ENCODE measurements at regions not wholly inside any gene's neighbourhood (a gene's known extent, or its start where the extent isn't known, plus 50 kb on each side); places are given as distances from the start of the nearest gene placed in this dataset.
A peak's percentile ranks its signal among the peaks of the same experiment; 100 is the strongest.
"Not testable (repeated sequence)": the region's sequence is repeated elsewhere in the genome, so short reads cannot be mapped to it uniquely, and the experiment has no call there.

- not testable (repeated sequence) for H3K27me3 Mint-ChIP-seq; H3K36me3 Mint-ChIP-seq (ENCODE audit: insufficient read depth); H3K9me3 Mint-ChIP-seq; H3K4me1 Mint-ChIP-seq (ENCODE audit: low read depth in 2 of 2)
- DNase-seq (peak; percentile 65 to 81 (median 66)), ATAC-seq (replicated peaks) (peak; percentile 86)
- peak overlapping the region; percentile 51 to 82 for H3K27ac Mint-ChIP-seq
- peak overlapping the region; percentile 80 to 87 for H3K4me3 Mint-ChIP-seq
These were observed 290.8 kb upstream of the PRSS16 start for GRCh38 chr6:26956601-26957184.

- not testable (repeated sequence) for H3K9me3 Mint-ChIP-seq; H3K36me3 Mint-ChIP-seq (ENCODE audit: insufficient read depth); H3K4me1 Mint-ChIP-seq (ENCODE audit: low read depth in 2 of 2); H3K27me3 Mint-ChIP-seq; ATAC-seq (replicated peaks)
- DNase-seq: peak in 1 of 3 experiments; percentile 3
- peak overlapping the region; percentile 80 to 87 for H3K4me3 Mint-ChIP-seq
- peak overlapping the region; percentile 51 to 82 for H3K27ac Mint-ChIP-seq
These were observed 289.9 kb upstream of the PRSS16 start for GRCh38 chr6:26957399-26958127.

DNA sequence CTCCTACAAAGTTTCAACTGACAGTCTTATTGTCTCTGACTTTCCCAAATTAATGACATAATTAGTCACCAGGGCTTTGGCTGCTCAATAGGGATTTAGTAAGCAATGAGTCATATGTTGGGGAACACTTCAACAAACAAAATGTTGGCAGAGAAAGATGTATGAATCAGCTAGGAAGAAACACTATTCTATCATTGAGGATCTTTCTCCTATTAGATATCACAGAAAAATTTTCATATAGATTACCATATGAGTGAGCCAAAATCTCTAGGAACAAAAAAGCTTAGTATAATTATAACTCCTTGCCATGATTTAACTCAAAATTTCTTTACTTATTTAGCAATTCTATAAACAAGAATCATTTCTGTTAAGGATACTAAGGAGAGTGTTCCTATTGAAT lies 286.3 kb upstream of the PRSS16 start:
- not testable (repeated sequence) for ATAC-seq (replicated peaks); DNase-seq; H3K4me3 Mint-ChIP-seq; H3K4me1 Mint-ChIP-seq (ENCODE audit: low read depth in 2 of 2); H3K9me3 Mint-ChIP-seq; H3K27me3 Mint-ChIP-seq; H3K27ac Mint-ChIP-seq; H3K36me3 Mint-ChIP-seq (ENCODE audit: insufficient read depth)

DNA sequence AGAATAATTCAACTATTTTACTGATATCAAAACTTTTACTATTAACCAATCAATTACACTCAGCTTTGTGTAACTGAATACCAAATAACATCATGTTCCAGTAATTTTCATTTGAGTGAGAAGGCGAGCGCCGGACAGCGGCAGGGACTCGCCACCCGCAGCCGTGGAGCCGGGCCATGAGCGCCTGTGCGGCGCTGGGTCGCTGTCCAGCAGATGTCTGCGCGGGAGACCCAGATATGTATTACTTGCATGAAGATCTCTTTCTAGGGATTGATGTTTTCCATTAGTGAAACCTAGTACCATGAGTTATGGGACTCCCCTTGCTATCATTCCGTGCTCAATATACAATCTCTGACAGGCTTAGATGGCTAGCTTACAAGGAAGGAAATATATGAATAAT lies 245.1 kb upstream of the PRSS16 start:
- H3K9me3 Mint-ChIP-seq: no peaks in the 10 kb centered on the region
- no peaks in the 10 kb centered on the region for H3K36me3 Mint-ChIP-seq (ENCODE audit: insufficient read depth)
- peaks cover 13 to 35% of the 10 kb centered on the region in 2 donors for H3K27me3 Mint-ChIP-seq
- DNase-seq: no peak
- H3K4me1 Mint-ChIP-seq (ENCODE audit: low read depth in 2 of 2): no peaks in the 10 kb centered on the region
- no peak for ATAC-seq (replicated peaks)
- H3K27ac Mint-ChIP-seq: no peak overlapping the region
- H3K4me3 Mint-ChIP-seq: no peak overlapping the region

GRCh38 chr6:27007020-27007419 lies 240.5 kb upstream of the PRSS16 start:
- Mint-ChIP-seq H3K27me3 (peaks cover 34 to 63% of the 10 kb centered on the region in 2 donors), H3K9me3 (no peaks in the 10 kb centered on the region), H3K4me3 (no peak overlapping the region), H3K36me3 (ENCODE audit: insufficient read depth) (no peaks in the 10 kb centered on the region), H3K27ac (no peak overlapping the region), H3K4me1 (ENCODE audit: low read depth in 2 of 2) (no peaks in the 10 kb centered on the region)
- DNase-seq (no peak), ATAC-seq (replicated peaks) (no peak)

- not testable (repeated sequence) for DNase-seq; H3K4me1 Mint-ChIP-seq (ENCODE audit: low read depth in 2 of 2); H3K36me3 Mint-ChIP-seq (ENCODE audit: insufficient read depth); H3K27ac Mint-ChIP-seq; H3K9me3 Mint-ChIP-seq; H3K4me3 Mint-ChIP-seq; ATAC-seq (replicated peaks)
- H3K27me3 Mint-ChIP-seq: peaks cover 43 to 72% of the 10 kb centered on the region in 2 donors
These were observed 238.9 kb upstream of the PRSS16 start for GRCh38 chr6:27008613-27009012.

DNA sequence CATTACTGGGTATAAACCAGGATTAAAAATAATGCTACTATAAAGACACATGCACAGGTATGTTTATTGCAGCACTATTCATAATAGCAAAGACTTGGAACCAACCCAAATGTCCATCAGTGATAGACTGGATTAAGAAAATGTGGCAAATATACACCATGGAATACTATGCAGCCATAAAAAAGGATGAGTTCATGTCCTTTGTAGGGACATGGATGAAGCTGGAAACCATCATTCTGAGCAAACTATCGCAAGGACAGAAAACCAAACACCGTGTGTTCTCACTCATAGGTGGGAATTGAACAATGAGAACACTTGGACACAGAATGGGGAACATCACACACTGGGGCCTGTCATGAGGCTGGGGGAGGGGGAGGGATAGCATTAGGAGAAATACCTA lies 233.4 kb upstream of the PRSS16 start:
- H3K9me3 Mint-ChIP-seq: not testable (repeated sequence)

GRCh38 chr6:27016689-27017088 lies 230.8 kb upstream of the PRSS16 start:
- H3K4me3 Mint-ChIP-seq: no peak overlapping the region
- no peaks in the 10 kb centered on the region for H3K36me3 Mint-ChIP-seq (ENCODE audit: insufficient read depth)
- ATAC-seq (replicated peaks): no peak

More for the DNA sequence above, 233.4 kb upstream of the PRSS16 start:
- H3K4me1 Mint-ChIP-seq (ENCODE audit: low read depth in 2 of 2); H3K4me3 Mint-ChIP-seq; ATAC-seq (replicated peaks); DNase-seq; H3K36me3 Mint-ChIP-seq (ENCODE audit: insufficient read depth); H3K27ac Mint-ChIP-seq: not testable (repeated sequence)
- H3K27me3 Mint-ChIP-seq: peaks cover 39 to 61% of the 10 kb centered on the region in 2 donors

GRCh38 chr6:27018401-27018800 lies 229.1 kb upstream of the PRSS16 start:
- DNase-seq; ATAC-seq (replicated peaks); H3K4me1 Mint-ChIP-seq (ENCODE audit: low read depth in 2 of 2); H3K36me3 Mint-ChIP-seq (ENCODE audit: insufficient read depth); H3K4me3 Mint-ChIP-seq; H3K27ac Mint-ChIP-seq; H3K9me3 Mint-ChIP-seq: not testable (repeated sequence)
- peaks cover 0 to 35% of the 10 kb centered on the region in 2 donors for H3K27me3 Mint-ChIP-seq

More at GRCh38 chr6:27016689-27017088, 230.8 kb upstream of the PRSS16 start:
- Mint-ChIP-seq H3K27me3 (peaks cover 13 to 48% of the 10 kb centered on the region in 2 donors), H3K9me3 (peaks cover 0 to 5% of the 10 kb centered on the region in 2 donors), H3K27ac (no peak overlapping the region), H3K4me1 (ENCODE audit: low read depth in 2 of 2) (peaks cover 0 to 7% of the 10 kb centered on the region in 2 donors)
- no peak for DNase-seq

GRCh38 chr6:27019651-27020552 lies 227.6 kb upstream of the PRSS16 start:
- Mint-ChIP-seq H3K27me3 (peaks cover 10 to 32% of the 10 kb centered on the region in 2 donors), H3K9me3 (peaks cover 0 to 3% of the 10 kb centered on the region in 2 donors), H3K27ac (peak overlapping the region in 1 of 2 donors; percentile 77), H3K4me1 (ENCODE audit: low read depth in 2 of 2) (peaks cover 0 to 7% of the 10 kb centered on the region in 2 donors), H3K36me3 (ENCODE audit: insufficient read depth) (no peaks in the 10 kb centered on the region), H3K4me3 (peak overlapping the region; percentile 72 to 82)
- peak; percentile 76 for ATAC-seq (replicated peaks)
- DNase-seq: peak; percentile 3 to 24 (median 17)

DNA sequence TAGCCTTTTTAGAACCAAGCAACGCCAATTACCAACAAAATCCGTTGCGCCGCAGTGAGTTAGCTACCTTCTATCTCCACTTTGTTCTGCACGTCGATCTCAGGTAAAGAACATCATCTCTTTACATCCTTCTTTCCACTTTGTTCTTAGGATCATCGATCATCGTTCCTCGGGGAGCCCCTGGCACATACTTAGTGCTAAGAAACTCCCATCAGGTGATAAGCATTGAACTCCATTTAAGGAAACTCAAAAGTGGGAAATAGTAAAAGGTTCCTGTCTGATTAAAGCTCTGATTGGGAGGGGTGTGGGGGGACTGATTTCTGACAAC lies 227.0 kb upstream of the PRSS16 start:
- no peak for ATAC-seq (replicated peaks)
- Mint-ChIP-seq H3K27ac (peak overlapping the region in 1 of 2 donors; percentile 77), H3K9me3 (peaks cover 0 to 3% of the 10 kb centered on the region in 2 donors), H3K27me3 (peaks cover 16 to 36% of the 10 kb centered on the region in 2 donors), H3K4me3 (peak overlapping the region; percentile 72 to 82), H3K36me3 (ENCODE audit: insufficient read depth) (no peaks in the 10 kb centered on the region), H3K4me1 (ENCODE audit: low read depth in 2 of 2) (peaks cover 0 to 7% of the 10 kb centered on the region in 2 donors)
- no peak for DNase-seq

- DNase-seq (no peak), ATAC-seq (replicated peaks) (no peak)
- Mint-ChIP-seq H3K9me3 (no peaks in the 10 kb centered on the region), H3K4me1 (ENCODE audit: low read depth in 2 of 2) (peaks cover 0 to 7% of the 10 kb centered on the region in 2 donors), H3K27ac (no peak overlapping the region), H3K36me3 (ENCODE audit: insufficient read depth) (no peaks in the 10 kb centered on the region), H3K4me3 (no peak overlapping the region), H3K27me3 (peaks cover 16 to 44% of the 10 kb centered on the region in 2 donors)
These were observed 223.8 kb upstream of the PRSS16 start for GRCh38 chr6:27023664-27024063.

GRCh38 chr6:27025351-27025750 lies 222.2 kb upstream of the PRSS16 start:
- peaks cover 2% of the 10 kb centered on the region for H3K36me3 Mint-ChIP-seq (ENCODE audit: insufficient read depth)
- peaks cover 0 to 2% of the 10 kb centered on the region in 2 donors for H3K4me1 Mint-ChIP-seq (ENCODE audit: low read depth in 2 of 2)
- DNase-seq (no peak), ATAC-seq (replicated peaks) (no peak)
- no peaks in the 10 kb centered on the region for H3K9me3 Mint-ChIP-seq
- H3K4me3 Mint-ChIP-seq: no peak overlapping the region
- H3K27ac Mint-ChIP-seq: no peak overlapping the region
- peaks cover 23 to 36% of the 10 kb centered on the region in 2 donors for H3K27me3 Mint-ChIP-seq

All from effector memory CD8-positive, alpha-beta T cell (primary cell).